ENCODE measurements at regions not wholly inside any gene's neighbourhood (a gene's known extent, or its start where the extent isn't known, plus 50 kb on each side); places are given as distances from the start of the nearest gene placed in this dataset.

DNA sequence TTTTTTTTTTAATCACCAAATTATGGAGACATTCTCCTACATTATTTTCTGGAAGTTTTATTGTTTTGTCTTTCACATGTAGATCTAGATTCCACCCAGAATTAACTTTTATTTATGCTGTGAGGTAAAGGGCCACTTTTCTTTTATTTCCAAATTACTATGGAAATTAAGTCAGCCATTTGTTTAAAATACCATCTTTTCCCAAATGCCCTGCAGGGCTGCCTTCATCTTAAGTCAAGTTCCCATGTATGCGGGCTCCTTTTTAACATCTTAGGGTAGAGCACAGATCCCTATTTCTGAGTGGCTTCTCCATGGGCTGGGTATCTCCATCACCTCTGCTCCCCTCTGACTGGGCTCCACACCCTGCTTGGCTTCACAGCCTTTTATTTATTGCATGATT lies 348.4 kb downstream of the SOX4 start:
- CTCF ChIA-PET: interaction anchor here (1.3 kb wide), 1 partner anchor 19 kb away, joined by 3 read pairs; no protein-coding TSS in a partner anchor
- TF ChIP-seq RFX5 (IDR thresholded peaks at IDR 0.05): no peak
- TF ChIP-seq MAZ (IDR thresholded peaks at IDR 0.05; ENCODE audit: borderline replicate concordance, low read depth, low read length): no peak
- no peak for TF ChIP-seq PHF8 (IDR thresholded peaks at IDR 0.05; ENCODE audit: borderline replicate concordance, low read depth)
- no peak for TF ChIP-seq ESRRA (IDR thresholded peaks at IDR 0.05; ENCODE audit: borderline replicate concordance, low read length)
- no peak for TF ChIP-seq GATA3 (IDR thresholded peaks at IDR 0.05; ENCODE audit: borderline replicate concordance)
- no peak for TF ChIP-seq ZNF302 (CRISPR knock-in tag; IDR thresholded peaks at IDR 0.05)
- no peak for TF ChIP-seq CHD2 (IDR thresholded peaks at IDR 0.05; ENCODE audit: low read length, partially characterized antibody)
- TF ChIP-seq, protein P1, sequence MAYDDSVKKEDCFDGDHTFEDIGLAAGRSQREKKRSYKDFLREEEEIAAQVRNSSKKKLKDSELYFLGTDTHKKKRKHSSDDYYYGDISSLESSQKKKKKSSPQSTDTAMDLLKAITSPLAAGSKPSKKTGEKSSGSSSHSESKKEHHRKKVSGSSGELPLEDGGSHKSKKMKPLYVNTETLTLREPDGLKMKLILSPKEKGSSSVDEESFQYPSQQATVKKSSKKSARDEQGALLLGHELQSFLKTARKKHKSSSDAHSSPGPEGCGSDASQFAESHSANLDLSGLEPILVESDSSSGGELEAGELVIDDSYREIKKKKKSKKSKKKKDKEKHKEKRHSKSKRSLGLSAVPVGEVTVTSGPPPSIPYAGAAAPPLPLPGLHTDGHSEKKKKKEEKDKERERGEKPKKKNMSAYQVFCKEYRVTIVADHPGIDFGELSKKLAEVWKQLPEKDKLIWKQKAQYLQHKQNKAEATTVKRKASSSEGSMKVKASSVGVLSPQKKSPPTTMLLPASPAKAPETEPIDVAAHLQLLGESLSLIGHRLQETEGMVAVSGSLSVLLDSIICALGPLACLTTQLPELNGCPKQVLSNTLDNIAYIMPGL (CRISPR knock-in tag; IDR thresholded peaks at IDR 0.05; ENCODE audit: borderline replicate concordance): no peak
- TF ChIP-seq EHMT2 (IDR thresholded peaks at IDR 0.05; ENCODE audit: low read depth): no peak
- TF ChIP-seq JUNB (IDR thresholded peaks at IDR 0.05): no peak
- no peak; a peak in 1 of 6 replicates for ATAC-seq

DNA sequence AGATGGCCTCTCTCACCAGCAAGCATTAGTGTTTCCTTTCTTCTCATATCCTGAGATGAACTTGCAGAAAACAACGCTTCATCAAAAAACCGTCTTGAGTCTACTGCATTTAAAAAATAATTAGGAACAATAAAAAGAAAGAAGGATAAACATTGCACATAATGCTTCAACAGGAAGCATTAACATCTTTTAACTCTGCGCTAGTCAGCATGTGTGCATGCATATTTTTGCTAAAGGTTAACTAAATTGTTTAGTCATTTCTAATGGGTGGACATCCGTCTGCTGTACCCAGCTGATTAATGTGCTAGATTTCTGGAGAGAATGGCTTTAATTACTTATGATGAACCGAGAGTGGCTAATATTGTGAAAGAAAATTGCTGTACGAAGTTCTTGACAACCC lies 349.3 kb downstream of the SOX4 start:
- WGBS (ENCODE audit: missing lambda C conversion rate): 13% methylated on average over 6 of the region's 6 CpGs
- peaks cover 26% of the 10 kb centered on the region for H3K4me1 ChIP-seq
- H3K9me3 ChIP-seq: no peaks in the 10 kb centered on the region
- CTCF ChIA-PET: interaction anchor here (0.8 to 1.3 kb wide), 2 partner anchors 20 to 144 kb away, joined by 3 read pairs; no protein-coding TSS in a partner anchor
- DNase-seq (ENCODE audit: low read depth in 1 of 2, low spot score in 1 of 2) (no peak), FAIRE-seq (no peak), ATAC-seq (peak; percentile 50 to 57; a peak in 3 of 6 replicates)
- no peak overlapping the region for H3K4me3 ChIP-seq
- no peak for TF ChIP-seq GATA3 (IDR thresholded peaks at IDR 0.05; ENCODE audit: borderline replicate concordance)
- no peak for TF ChIP-seq TP53 (CRISPR knock-in tag; IDR thresholded peaks at IDR 0.05)
- no peak for TF ChIP-seq NR3C1 (IDR thresholded peaks at IDR 0.05)
- TF ChIP-seq JUNB (IDR thresholded peaks at IDR 0.05): no peak
- TF ChIP-seq, protein P2, sequence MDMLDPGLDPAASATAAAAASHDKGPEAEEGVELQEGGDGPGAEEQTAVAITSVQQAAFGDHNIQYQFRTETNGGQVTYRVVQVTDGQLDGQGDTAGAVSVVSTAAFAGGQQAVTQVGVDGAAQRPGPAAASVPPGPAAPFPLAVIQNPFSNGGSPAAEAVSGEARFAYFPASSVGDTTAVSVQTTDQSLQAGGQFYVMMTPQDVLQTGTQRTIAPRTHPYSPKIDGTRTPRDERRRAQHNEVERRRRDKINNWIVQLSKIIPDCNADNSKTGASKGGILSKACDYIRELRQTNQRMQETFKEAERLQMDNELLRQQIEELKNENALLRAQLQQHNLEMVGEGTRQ (IDR thresholded peaks at IDR 0.05): no peak
- TF ChIP-seq HDAC2 (IDR thresholded peaks at IDR 0.05): no peak
- no peak for TF ChIP-seq EHMT2 (IDR thresholded peaks at IDR 0.05; ENCODE audit: low read depth)
- no peak for TF ChIP-seq RAD21 (conservative IDR thresholded peaks at IDR 0.05 in 1 of 2, IDR thresholded peaks at IDR 0.05 in 1 of 2)
- no peak for TF ChIP-seq NPAS2 (CRISPR knock-in tag; IDR thresholded peaks at IDR 0.05; ENCODE audit: borderline replicate concordance)
- no peak for TF ChIP-seq SMC3 (IDR thresholded peaks at IDR 0.05)
- TF ChIP-seq FOSL2 (IDR thresholded peaks at IDR 0.05): no peak
- TF ChIP-seq FOSL2 (CRISPR knock-in tag; IDR thresholded peaks at IDR 0.05): no peak
- peak overlapping the region; percentile 51 for H3K4me2 ChIP-seq
- POLR2A ChIA-PET: interaction anchor here (0.5 kb wide), 1 partner anchor 1144 kb away, joined by 3 read pairs; no protein-coding TSS in a partner anchor
- H3K27ac ChIP-seq: peak overlapping the region; percentile 53 to 82

More for the DNA sequence above, 348.4 kb downstream of the SOX4 start:
- H3K4me1 ChIP-seq: peaks cover 22% of the 10 kb centered on the region
- DNase-seq (ENCODE audit: low read depth in 1 of 2, low spot score in 1 of 2): no peak
- H3K9me3 ChIP-seq: no peaks in the 10 kb centered on the region
- 63% methylated on average over 1 of the region's 1 CpG for WGBS (ENCODE audit: missing lambda C conversion rate)
- H3K4me2 ChIP-seq: peak overlapping the region; percentile 51; the same call in 2 of the 3 replicates
- H3K4me3 ChIP-seq: no peak overlapping the region
- peak overlapping the region; percentile 53 to 82 for H3K27ac ChIP-seq
- FAIRE-seq: no peak
- POLR2A ChIA-PET: no interaction called here

DNA sequence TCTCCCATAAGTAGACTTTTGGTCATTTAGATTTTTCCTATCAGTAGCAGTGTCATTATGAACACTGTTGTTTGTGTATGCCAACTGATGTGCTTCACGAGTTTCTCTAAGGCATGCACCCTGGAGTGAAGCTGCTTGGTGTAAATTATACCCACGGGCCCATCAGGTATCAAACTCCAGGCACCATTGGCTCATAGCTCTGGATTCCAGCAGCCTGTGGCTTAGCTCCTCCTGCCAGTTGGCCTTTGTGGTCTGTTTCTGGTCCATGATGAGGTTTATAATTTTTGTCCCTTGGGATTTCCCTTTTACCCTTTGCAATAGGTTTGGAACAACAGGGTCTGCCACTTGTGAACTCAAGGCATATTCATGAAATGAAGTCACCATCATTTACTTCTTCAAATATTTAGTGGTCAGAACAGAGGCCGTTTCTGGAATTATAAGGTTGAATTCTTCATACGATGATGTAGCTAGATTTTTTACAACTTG lies 350.5 kb downstream of the PRL start:
- peaks cover 51% of the 10 kb centered on the region for H3K4me1 ChIP-seq
- FAIRE-seq: no peak
- no peak overlapping the region for H3K4me2 ChIP-seq
- peak overlapping the region; percentile 14 to 25; a peak in 2 of 6 replicates for H3K27ac ChIP-seq
- ChIA-PET POLR2A (interaction anchor here (0.7 to 1.0 kb wide), 2 partner anchors 12 to 167 kb away, joined by 3 to 4 read pairs; no protein-coding TSS in a partner anchor), CTCF (interaction anchor here (0.6 kb wide), 1 partner anchor 26 kb away, joined by 3 read pairs; no protein-coding TSS in a partner anchor)
- no peaks in the 10 kb centered on the region for H3K9me3 ChIP-seq
- no peak overlapping the region for H3K4me3 ChIP-seq
- ATAC-seq: no peak
- DNase-seq (ENCODE audit: low read depth in 1 of 2, low spot score in 1 of 2): no peak
- 45% methylated on average over 4 of the region's 4 CpGs for WGBS (ENCODE audit: missing lambda C conversion rate)
- TF ChIP-seq CBX2 (IDR thresholded peaks at IDR 0.05; ENCODE audit: borderline replicate concordance, low read depth) (no peak), GATA3 (IDR thresholded peaks at IDR 0.05; ENCODE audit: borderline replicate concordance) (no peak), RFX5 (IDR thresholded peaks at IDR 0.05) (no peak), SREBF2 (IDR thresholded peaks at IDR 0.05) (no peak), EHF (CRISPR knock-in tag; IDR thresholded peaks at IDR 0.05) (no peak), RAD21 (conservative IDR thresholded peaks at IDR 0.05 in 1 of 2, IDR thresholded peaks at IDR 0.05 in 1 of 2) (no peak), CHD2 (IDR thresholded peaks at IDR 0.05; ENCODE audit: low read length, partially characterized antibody) (no peak)
- TF ChIP-seq, protein P3, sequence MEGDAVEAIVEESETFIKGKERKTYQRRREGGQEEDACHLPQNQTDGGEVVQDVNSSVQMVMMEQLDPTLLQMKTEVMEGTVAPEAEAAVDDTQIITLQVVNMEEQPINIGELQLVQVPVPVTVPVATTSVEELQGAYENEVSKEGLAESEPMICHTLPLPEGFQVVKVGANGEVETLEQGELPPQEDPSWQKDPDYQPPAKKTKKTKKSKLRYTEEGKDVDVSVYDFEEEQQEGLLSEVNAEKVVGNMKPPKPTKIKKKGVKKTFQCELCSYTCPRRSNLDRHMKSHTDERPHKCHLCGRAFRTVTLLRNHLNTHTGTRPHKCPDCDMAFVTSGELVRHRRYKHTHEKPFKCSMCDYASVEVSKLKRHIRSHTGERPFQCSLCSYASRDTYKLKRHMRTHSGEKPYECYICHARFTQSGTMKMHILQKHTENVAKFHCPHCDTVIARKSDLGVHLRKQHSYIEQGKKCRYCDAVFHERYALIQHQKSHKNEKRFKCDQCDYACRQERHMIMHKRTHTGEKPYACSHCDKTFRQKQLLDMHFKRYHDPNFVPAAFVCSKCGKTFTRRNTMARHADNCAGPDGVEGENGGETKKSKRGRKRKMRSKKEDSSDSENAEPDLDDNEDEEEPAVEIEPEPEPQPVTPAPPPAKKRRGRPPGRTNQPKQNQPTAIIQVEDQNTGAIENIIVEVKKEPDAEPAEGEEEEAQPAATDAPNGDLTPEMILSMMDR (IDR thresholded peaks at IDR 0.05): no peak
- TF ChIP-seq, protein P4, sequence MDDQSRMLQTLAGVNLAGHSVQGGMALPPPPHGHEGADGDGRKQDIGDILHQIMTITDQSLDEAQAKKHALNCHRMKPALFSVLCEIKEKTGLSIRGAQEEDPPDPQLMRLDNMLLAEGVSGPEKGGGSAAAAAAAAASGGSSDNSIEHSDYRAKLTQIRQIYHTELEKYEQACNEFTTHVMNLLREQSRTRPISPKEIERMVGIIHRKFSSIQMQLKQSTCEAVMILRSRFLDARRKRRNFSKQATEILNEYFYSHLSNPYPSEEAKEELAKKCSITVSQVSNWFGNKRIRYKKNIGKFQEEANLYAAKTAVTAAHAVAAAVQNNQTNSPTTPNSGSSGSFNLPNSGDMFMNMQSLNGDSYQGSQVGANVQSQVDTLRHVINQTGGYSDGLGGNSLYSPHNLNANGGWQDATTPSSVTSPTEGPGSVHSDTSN (IDR thresholded peaks at IDR 0.05): no peak
- TF ChIP-seq, protein P2 (IDR thresholded peaks at IDR 0.05): no peak

Data from A549 (cell line).